Amniotic epithelial cell (primary cell): ENCODE measurements at regions not wholly inside any gene's neighbourhood (a gene's known extent, or its start where the extent isn't known, plus 50 kb on each side); places are given as distances from the start of the nearest gene placed in this dataset.

Source experiments
- DNase-seq: peaks from one replicate; pipeline ENCODE4 v3.0.0-alpha.2; 2010; ENCODE audit warnings: low read depth

DNA sequence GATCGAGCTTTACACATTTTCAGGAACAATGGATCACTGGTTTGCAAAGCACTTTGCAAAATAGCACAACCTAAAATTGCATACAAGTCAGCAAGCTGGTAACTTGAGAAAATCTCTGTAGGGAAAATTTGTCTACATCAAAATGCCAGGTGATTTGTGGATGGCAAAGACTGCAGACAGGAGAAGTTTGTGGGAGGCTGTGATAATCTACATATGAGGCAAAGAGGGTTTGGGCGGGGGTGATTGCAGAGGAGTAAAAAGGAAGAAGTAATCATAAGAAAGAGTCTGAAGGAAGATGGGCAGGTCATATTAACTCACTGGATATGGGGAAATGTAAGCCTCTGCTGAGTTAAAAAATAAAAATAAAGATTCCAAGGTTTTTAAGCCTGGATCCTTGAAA is 166.3 kb upstream of the STXBP5 start:
- no peak for DNase-seq

DNA sequence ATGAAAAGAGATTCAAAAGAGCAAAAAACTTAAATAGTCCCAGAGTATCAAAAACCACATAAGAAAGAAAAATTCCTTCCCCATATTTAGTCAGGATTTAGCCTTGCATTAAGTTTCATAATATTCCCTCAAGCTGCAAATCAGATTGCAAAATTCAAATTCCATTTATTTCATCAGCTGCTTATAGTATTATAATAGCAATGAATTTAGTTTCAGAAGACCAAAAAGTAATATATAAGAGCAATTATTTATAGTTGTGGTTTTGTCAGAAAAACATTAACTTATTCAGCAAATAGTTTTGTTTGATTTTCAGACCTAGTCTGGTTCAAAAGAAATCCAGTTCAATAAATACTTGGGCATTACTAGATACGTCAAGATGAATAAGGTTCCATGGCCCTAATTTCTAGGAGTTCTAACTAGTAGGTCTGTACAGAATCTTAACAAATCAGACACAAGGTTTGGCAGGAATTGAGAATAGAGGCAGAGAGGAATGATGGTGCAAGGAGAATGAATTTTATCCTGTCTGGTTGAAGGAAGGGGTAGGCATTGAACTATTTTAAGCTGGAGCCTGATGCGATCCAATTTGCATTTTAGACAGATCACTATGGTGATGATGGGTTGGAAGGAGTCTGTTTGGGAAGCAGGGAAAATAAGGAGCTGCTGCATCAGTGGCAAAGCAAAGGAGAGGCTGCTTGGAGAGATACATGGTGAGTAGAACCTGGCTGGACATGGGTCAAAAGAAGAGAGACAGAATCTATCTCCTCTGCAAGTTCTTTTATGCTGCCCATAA is 163.9 kb upstream of the STXBP5 start:
- peak; percentile 71 for DNase-seq

DNA sequence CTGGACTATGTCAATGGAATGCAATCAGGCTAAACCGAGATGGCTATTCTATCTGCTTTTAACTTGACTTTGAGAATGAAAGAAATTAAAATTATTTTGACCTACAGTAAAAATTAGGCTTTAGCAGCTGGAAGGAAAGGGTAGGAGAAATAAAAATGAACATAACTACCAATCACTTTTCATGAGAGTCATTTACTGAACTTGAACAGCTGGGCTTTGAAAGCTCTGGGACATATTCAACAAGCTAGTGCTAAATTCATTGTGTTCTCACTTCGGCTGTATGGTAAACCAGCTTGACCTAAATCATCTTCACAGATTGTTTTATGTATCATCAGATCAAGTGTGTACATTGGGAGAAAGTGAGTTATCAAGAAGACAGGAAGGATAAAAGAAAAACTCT is 161.5 kb upstream of the STXBP5 start:
- DNase-seq = no peak

DNA sequence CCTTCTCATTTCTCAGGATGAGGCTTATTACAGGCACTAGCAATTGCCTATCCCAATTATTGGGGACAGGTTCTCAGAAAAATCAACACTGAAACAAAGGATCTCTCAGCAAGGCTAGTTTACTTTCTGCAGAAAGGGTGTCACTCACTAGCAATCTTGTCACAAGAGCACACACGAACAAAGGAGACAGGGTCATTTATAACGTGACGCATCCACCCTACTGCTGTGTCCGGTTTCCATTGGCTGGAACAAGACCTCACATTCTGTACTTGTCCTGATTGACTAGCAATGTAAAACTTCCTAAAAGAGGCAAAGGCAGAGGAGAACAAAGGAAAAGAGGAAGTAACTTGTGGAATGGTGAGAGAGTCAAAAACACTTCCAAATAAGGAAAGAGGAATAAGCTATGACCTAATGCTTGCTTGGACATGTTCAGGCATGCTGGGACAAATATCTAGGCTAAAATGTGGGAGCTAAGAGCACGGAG is 160.2 kb upstream of the STXBP5 start:
- DNase-seq = no peak

DNA sequence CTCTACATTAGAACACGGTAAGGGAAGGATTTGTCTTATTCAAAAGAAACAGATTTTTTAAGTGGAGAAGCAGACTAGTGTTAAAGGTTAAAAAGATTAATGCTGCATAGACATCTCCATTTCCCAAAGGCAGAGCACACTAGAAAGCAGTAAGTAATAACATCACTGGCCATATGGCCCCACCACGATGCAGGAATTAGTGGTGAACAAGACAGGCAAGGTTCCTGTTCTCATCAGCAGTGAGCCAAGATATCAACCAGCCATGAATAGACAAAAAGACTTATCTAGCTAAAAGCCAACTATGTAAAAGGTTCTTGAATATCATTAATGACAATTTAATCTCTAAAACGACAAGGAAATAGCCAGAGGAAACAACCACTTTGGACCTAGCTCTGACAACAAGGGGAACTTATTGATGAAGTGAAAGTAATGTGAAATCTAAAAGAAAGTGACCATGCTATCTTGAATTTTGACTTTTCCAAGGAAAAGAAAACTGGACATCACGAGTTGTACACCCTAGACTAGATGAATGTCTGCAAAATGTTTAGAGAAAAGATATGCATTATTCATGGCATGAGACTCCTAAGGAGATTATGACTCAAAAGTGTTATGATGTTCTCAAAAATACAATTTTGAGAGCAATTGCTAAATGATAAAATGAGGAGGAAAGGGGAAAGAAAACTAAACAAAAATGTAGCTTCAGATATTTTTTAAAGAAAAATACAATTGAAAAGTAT is 157.9 kb upstream of the STXBP5 start:
- DNase-seq = peak; percentile 41

DNA sequence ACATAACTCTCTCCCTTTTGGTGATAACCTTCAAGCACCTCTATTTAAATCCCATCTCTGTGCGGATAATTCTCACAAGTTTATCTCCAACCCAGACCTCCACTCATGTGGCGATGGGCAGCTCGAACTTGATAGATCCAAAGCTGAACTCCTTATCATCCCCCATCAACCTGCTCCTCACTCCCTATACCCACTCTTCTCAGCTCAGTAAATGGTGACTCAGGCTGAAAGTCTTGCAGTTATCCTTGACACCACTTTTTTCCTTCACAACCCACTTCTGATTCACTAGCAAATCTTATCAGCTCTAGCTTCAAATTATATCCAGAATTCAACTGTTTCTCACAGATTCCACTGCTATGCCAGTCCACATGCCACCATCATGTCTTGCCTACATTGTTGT is 155.3 kb upstream of the STXBP5 start:
- peak; percentile 60 for DNase-seq

DNA sequence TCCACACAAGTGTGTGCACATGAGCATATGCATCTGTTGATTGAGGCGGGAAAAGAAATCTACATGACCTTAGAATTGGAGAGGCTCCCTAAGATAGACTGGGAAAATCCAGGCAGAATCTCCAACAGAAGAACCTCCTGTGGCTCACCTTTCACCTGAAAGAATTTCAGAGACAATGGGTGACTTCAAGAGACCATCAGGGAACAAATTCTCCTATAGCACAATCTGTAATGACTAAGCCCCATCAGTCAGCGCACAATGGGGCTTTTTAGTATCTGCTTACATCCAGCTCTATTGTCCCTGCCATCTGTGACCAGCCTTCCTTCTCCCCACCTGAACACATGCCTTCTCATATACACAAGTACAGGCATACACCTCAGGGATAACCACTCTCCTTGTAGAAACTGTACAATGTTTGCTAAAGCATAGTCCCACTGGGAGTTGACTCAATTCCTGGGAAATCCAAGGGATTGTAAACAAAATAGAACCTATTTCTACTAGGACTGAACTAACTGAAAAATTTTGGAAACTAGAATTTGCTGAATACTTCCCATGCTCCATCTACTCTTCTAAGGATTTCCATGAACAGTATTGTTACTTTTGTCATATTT is 150.8 kb upstream of the STXBP5 start:
- DNase-seq = no peak

DNA sequence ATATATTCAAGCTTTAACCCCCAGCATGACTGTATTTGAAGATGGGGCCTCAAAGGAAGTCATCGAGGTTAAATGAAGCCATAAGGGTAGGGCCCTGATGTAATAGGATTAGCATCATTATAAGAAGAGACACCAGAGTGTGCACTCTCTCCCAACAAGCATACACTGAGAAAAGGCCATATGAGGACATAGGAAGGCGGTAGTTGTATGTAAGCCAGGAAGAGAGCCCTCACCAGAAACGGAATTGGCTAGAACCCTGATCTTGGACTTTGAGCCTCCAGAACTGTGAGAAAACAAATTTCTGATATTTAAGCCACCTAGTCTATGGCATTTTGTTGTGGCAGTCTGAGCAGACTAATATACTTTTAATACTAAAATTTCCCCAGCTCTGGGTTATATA is 150.1 kb upstream of the STXBP5 start:
- DNase-seq = no peak

DNA sequence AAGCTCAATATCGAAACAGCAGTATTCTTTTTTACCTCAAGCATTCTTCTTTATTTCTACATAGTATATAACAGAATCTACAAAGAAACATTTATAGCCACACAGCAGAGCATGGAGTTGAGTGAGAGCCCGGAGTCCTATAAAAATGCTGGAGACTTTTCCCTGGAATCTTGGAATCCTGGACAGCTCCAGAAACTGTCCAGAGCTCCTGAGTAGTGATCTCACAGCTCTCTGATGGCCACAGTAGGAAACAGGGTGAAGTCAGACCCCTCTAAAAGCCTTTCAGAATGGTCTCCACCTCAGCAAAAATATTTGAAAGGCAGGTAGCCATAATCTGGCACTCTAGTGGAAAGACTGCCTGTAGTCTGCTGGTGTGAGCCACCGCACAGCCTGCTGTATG is 149.3 kb upstream of the STXBP5 start:
- DNase-seq = no peak

DNA sequence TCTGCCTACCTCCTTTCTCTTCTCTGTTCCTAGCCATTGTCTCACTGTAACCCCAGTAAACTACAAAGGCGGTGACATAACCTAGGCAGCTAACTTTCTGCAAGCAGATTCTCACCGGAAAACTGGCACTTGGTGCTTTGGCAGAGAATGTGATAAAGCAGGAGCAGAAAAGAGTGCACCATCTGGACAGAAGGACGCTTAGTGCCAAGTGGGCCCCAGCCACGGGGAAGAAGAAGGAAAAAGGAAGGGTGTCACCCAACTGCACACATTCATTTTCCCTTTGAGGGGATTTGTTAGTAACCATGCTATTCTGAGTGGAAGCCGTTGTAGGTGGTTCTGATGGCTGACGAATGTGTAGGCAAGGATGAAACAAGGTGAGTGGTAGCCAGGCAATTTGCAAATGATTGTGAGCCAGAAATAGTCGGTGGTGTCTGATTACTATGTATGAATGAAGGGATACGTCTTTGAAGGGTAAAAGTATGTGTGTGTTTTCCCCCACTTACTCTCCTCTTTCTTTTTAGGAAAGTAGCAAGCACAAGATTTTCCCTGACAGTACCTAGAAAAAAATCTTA is 148.3 kb upstream of the STXBP5 start:
- DNase-seq = no peak

DNA sequence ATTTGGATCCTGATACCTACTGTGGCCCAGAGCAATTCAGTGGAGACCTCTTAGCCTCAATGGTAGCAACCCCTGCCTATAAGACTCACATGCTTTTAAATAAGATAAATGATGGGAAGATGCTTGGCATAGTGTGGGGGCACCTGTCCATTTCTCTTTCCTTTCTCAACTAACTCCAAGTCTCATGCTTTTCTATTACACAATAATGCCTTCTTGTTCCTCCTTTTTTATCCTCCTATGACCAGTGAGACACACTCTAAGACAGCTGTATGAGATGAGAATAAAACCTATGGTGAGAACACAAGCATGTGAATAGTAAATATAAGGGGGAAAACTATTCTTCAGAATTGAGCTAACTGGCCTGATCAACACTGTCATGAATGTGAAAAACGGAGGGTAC is 147.0 kb upstream of the STXBP5 start:
- DNase-seq = no peak

DNA sequence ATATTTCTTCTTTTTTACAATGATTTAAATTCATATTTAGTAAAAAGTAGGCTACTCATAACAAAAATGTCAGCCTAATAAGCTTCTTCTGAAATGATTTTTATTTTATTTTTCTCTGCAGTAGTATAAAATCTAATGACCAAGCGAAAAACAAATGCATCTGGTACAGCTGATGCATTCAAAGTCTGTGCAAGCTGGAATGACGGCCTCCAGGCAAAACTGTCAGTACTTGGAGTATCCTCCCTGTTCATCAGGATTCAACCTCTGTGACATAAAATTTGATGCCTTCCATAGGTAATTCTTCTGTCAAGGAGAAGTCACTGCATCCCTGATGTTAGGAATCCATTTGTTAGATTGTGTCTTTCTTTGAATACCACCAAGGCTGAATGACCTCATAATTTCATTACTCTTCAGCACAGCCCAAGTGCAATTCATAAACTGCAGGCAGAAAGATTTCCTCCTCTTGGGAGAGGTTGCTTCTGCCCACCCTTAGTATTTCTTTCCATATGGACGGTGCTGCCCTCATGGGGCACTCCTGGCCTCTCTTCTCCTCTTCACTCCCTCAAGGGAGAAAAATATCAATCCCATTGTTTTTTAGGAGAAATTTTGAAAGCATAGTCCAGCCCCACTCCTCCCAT is 146.4 kb upstream of the STXBP5 start:
- no peak for DNase-seq

DNA sequence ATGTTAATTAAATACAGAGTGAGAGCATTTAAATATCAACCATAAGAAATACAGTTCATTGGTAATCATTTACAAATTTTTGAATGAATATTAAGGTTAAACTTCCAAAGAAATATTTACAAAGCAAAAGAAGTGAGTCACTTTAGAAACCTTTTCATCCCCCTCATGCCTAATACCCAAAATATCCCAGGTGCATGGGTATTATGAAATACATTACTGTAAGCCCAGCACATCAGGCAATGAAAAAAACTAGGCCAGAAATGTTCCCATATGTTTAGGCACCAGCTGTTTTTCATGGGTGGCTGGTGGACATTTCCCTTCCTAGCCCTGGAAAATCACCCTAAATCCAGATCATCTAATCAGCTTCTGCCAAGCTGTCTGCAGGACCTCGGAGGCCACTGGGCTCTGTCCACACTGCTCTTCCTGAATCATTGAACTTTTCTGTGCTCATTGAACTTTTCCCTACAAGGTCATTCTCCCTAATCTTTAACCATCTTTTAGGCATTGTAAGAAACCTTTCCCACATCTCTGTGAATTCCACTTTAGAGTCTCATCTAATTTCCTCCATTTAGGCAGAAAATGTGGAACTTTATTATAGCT is 145.3 kb upstream of the STXBP5 start:
- no peak for DNase-seq

DNA sequence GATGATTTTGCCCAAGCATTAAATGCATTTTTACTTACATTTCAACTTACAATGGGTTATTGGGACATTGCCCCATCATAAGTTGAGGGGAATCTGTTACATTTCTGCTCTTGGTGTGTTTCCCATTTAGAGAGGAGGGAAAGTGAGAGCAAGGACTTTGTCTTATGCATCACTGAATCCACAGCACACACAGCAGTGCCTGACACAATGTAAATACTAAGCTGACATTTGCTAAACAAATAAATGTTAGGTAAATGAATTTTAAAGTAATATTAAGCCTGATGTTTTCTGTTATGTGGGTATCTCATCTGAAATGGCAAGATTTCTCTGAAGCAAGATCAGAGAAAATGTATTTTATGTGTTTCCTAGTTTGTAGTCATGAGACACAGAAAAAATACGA is 143.6 kb upstream of the STXBP5 start:
- no peak for DNase-seq

DNA sequence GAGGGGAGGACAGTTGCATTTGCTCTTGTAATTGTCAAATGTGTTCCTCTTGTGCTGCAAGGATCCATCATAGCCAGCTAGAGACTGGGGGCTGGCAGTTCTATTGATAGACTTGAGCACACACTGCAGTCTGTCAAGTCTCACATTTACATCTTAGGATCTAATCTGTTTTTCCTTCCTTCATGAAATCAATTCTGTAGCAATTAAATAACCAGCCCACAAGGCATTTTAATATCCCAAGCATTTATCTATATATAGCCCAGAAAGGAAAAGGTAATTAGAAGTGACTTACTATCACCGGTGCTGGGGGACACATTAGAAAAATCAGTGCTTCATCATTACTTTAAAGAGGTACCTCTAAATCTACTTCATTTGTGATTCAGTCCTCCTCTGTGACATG is 143.0 kb upstream of the STXBP5 start:
- DNase-seq = no peak

DNA sequence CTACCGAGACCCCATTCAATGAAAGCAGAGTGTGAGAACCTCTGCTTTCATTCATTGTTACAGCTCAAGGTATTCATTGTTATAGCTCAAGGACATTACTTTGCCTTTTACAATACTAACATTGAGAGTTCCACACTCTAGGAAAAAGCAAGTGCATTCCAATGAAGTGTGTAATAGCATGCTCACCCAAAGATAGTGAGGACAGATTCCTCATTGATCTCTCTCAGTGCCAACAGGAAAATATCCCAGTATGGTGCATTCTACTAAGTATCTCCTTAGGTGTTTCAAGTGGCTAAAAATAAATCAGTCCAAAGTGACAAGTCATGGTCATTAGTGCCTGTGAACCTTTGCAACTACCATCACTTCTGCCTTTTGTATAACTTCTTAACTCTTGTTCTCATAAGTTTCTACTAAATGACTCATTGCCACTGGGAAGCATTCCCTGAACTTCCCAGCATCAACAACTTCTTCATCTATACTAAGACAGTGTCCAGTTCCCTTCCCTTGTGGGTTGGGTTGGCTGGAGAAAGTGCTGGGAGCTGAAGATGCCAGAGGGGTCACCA is 140.7 kb upstream of the STXBP5 start:
- DNase-seq = peak; percentile 86

DNA sequence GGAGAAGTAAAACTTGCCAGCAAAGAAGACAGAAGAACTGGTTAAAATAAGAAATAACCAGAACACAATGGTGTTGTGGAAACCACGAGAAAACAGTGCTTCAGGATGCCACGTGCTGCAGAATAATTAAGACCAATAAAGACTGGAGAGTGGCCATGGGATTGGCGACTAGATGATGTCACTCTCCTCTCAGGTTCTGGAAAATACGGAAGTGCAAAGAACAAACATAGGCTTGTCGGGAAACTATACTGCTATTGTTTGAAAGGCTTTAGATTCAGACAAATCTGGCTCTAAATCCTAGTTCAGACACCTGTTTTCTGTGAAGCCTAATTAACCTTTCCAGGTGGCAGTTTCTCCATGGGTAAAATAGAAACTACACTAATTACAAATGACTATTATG is 138.4 kb upstream of the STXBP5 start:
- no peak for DNase-seq

DNA sequence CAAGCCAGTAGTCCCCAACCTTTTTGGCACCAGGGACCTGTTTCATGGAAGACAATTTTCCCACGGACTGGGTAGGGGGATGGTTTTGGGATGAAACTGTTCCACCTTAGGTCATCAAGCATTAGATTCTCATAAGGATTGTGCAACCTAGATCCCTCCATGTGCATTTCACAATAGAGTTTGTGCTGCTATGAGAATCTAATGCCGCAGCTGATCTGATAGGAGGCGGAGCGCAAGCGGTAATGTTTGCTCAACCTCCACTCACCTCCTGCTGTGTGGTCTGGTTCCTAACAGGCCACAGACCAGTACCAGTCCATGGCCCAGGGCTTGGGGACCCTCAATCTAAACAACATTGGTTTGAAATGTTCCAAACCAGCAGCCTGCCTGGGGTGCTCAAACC is 137.0 kb upstream of the STXBP5 start:
- peak; percentile 83 for DNase-seq

DNA sequence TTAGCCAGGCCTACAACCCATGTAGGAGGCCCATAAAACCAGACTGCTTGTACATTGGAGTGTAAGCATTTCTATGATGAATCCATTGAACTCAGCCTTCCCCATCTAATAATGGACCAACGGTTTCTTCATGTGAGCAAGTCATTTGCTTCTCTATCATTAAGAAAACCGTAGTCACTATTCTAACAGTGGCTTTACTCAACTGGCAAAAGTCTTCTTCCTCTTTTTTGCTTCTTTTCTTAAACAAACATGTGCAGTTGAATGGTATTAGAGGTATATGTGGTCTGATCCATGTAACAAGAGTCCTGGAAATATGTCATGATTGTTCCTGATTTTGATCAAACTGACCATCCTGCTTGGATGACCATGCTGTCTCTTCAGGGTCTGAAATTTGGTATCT is 132.4 kb upstream of the STXBP5 start:
- no peak for DNase-seq

DNA sequence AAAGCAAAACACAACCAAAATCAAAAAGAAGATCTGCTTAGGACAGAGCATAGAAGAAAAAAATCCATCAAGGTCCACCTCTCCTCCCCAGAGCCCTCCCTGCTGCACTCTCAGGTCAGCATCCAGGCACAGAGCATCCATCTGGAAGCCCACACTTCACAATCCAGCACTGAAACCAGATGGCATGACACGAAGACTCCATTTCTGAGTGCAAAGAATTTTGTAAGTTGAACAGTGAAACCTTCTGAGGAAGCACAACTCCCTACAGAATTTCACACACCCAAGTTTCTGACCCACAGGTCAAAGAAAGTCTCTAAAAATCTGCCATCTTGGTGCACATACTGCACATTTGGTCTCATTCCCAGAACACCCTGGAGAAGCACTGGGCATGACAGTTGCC is 128.8 kb upstream of the STXBP5 start:
- DNase-seq = no peak

DNA sequence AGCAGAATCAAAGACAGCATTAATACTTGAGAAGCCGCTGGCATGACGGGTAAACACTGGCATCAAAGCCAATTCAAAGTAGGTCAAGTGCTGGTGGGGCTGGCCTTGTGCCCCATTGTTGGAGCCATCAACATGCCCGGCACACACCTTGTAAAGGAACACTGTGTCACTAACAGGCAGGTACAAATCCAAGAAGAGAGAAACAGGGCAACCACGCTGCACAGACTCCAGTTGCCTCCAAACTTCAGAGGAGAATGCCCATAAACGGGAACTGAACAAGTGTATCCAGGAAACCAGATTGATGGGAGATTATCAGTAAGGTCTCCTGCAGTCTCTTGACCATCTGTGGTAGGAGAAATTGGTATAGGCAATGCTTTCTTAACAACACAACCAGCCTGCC is 127.0 kb upstream of the STXBP5 start:
- DNase-seq = no peak

DNA sequence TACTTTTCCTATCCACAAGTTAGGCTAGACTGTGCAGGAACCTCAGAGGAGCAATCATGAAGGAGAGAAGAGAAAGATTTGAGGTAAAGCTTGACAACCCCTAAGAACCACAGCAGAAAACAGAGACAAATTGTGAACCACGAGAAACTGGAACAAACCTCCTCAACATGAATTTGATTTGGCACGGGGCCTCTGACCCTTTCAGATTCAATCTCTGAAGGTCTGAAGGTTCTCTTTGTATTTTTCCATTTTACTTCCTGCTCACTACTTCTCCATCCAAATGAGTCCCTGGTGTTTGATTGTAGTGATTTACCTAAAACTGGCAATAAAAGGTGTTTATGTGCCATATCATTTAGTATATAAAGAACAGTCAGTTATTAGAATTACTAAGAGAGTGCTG is 126.1 kb upstream of the STXBP5 start:
- no peak for DNase-seq
